Activated B cell treated with CpG ODN at 0.5 μM for 24 hours (primary cell): ENCODE measurements at regions not wholly inside any gene's neighbourhood (a gene's known extent, or its start where the extent isn't known, plus 50 kb on each side); places are given as distances from the start of the nearest gene placed in this dataset.
"Not testable (repeated sequence)": the region's sequence is repeated elsewhere in the genome, so short reads cannot be mapped to it uniquely, and the experiment has no call there.

ENCODE experiments used
- ATAC-seq: fragments of 200-7000 bp; cut with Tn5 transposase; one replicate; pipeline ENCODE4 v1.10.0; 2021; ENCODE audit warnings: low read depth, mild to moderate bottlenecking, moderate library complexity
- CTCF ChIA-PET: fragments of 350-600 bp; sonication (Branson Sonifier 250); formaldehyde crosslinking; loops from one replicate; lab custom pipeline; 2021; ENCODE audit warnings: antibody characterized with exemption; lab: Charles Lee
- POLR2A ChIA-PET: fragments of 350-600 bp; sonication (Branson Sonifier 250); formaldehyde crosslinking; loops from one replicate; lab custom pipeline; 2021; ENCODE audit warnings: antibody characterized with exemption; lab: Charles Lee
- DNase-seq: peaks from one replicate; pipeline ENCODE4 v3.0.0; 2022
- H3K27ac Mint-ChIP-seq: one replicate; pipeline ENCODE4 v1.8.0; 2020; ENCODE audit warnings: mixed read lengths
- H3K27me3 Mint-ChIP-seq: one replicate; pipeline ENCODE4 v1.8.0; 2021; ENCODE audit warnings: mixed read lengths
- H3K36me3 Mint-ChIP-seq: one replicate; pipeline ENCODE4 v1.8.0; 2021; ENCODE audit warnings: low read depth, mixed read lengths
- H3K4me1 Mint-ChIP-seq: one replicate; pipeline ENCODE4 v1.8.0; 2021; ENCODE audit warnings: mixed read lengths
- H3K4me3 Mint-ChIP-seq: one replicate; pipeline ENCODE4 v1.8.0; 2020; ENCODE audit warnings: mild to moderate bottlenecking, mixed read lengths
- H3K9me3 Mint-ChIP-seq: one replicate; pipeline ENCODE4 v1.8.0; 2020; ENCODE audit warnings: mixed read lengths
- intact Hi-C: fragments of 100-400 bp; cut with micrococcal nuclease; formaldehyde crosslinking; loops from one replicate; pipeline ENCODE4 v1.15.1; 2024
- TF ChIP-seq, protein P1 (sequence below): fragments of 200-600 bp; IDR thresholded peaks from one replicate; pipeline ENCODE4 v1.8.0; 2022; ENCODE audit warnings: antibody characterized with exemption, mild to moderate bottlenecking

DNA sequence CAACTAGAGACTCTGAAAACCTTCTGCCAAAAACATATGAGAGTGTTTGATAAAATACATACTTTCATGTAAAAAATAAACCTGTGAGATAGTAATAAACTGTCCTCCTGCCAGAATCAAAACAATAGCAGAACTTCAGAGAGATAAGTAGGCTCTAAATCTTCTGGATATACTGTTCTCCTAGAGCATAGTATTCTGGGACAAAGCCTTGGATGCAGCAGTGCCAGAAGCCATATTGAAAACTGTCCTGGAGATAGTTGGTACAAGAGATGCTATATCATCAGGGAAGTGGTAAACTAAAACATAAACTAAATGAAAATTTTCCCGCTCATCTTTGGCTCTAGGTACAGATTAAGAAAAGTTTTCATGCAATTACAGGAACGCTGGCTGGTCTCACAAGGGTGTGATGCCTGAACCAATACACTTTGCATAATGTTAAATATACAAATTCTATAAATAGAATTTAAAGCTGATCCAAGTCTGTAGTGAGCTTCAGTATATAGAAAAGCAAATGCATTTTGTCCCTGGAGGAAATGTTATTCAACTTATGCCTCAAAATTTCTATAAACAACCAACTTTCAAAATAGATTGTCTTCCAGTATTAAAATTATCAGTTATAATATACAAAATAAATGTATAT lies 355.6 kb downstream of the ADAMTS20 start:
- Mint-ChIP-seq H3K27ac (no peak overlapping the region), H3K36me3 (no peaks in the 10 kb centered on the region), H3K4me1 (peaks cover 2% of the 10 kb centered on the region), H3K9me3 (no peaks in the 10 kb centered on the region), H3K27me3 (peaks cover 8% of the 10 kb centered on the region), H3K4me3 (no peak overlapping the region)
- POLR2A ChIA-PET = no interaction called here
- ATAC-seq (no peak), DNase-seq (no peak)
- CTCF ChIA-PET = no interaction called here
- TF ChIP-seq, protein P1, sequence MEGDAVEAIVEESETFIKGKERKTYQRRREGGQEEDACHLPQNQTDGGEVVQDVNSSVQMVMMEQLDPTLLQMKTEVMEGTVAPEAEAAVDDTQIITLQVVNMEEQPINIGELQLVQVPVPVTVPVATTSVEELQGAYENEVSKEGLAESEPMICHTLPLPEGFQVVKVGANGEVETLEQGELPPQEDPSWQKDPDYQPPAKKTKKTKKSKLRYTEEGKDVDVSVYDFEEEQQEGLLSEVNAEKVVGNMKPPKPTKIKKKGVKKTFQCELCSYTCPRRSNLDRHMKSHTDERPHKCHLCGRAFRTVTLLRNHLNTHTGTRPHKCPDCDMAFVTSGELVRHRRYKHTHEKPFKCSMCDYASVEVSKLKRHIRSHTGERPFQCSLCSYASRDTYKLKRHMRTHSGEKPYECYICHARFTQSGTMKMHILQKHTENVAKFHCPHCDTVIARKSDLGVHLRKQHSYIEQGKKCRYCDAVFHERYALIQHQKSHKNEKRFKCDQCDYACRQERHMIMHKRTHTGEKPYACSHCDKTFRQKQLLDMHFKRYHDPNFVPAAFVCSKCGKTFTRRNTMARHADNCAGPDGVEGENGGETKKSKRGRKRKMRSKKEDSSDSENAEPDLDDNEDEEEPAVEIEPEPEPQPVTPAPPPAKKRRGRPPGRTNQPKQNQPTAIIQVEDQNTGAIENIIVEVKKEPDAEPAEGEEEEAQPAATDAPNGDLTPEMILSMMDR = no peak
- intact Hi-C loops = no loop called here

DNA sequence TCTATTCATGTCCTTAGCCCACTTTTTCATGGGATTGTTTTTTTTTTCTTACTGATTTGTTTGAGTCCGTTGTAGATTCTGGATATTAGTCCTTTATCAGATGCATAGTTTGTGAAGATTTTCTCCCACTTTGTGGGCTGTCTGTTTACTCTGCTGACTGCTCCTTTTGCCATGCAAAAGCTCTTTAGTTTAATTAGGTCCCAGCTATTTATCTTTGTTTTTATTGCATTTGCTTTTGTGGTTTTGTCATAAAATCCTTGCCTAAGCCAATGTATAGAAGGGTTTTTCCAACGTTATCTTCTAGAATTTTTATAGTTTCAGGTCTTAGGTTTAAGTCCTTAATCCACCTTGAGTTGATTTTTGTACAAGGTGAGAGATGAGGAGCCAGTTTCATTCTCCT lies 358.9 kb downstream of the ADAMTS20 start:
- DNase-seq, CTCF ChIA-PET, H3K27me3 Mint-ChIP-seq, H3K9me3 Mint-ChIP-seq, H3K4me3 Mint-ChIP-seq, H3K36me3 Mint-ChIP-seq, H3K27ac Mint-ChIP-seq, H3K4me1 Mint-ChIP-seq, intact Hi-C loops, ATAC-seq, POLR2A ChIA-PET: not testable (repeated sequence)

DNA sequence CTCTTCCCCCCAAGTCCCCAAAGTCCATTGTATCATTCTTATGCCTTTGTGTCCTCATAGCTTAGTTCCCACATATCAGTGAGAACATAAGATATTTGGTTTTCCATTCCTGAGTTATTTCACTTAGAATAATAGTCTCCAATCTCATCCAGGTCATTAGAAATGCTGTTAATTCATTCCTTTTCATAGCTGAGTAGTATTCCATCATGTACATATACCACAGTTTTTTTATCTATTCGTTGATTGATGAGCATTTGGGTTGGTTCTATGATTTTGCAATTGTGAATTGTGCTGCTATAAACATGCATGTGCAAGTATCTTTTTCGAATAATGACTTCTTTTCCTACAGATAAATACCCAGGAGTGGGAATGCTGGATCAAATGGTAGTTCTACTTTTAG lies 359.6 kb downstream of the ADAMTS20 start:
- intact Hi-C loops, H3K9me3 Mint-ChIP-seq, H3K4me3 Mint-ChIP-seq, ATAC-seq, H3K27me3 Mint-ChIP-seq, DNase-seq, POLR2A ChIA-PET, CTCF ChIA-PET, H3K4me1 Mint-ChIP-seq, H3K27ac Mint-ChIP-seq, H3K36me3 Mint-ChIP-seq: not testable (repeated sequence)

DNA sequence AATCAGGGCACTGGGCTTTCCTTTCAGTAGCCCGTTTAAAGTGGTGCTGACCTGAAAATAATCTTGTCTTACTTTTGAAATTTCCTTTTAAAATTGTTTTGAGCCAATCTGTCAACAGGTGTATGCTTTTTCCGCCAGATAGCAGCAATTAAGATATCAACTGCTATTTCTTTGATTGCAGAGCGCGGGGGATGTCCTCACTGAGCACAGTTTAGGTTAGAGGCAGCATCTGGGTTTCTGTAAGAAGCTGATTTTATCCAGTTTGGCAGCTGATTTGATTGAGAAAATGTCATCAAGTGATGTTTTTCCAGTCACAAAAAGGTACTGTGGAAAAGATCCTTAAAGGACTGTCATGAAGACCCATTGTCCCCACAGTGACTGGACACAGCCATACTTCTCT lies 371.8 kb downstream of the ADAMTS20 start:
- POLR2A ChIA-PET = no interaction called here
- TF ChIP-seq, protein P1 = no peak

DNA sequence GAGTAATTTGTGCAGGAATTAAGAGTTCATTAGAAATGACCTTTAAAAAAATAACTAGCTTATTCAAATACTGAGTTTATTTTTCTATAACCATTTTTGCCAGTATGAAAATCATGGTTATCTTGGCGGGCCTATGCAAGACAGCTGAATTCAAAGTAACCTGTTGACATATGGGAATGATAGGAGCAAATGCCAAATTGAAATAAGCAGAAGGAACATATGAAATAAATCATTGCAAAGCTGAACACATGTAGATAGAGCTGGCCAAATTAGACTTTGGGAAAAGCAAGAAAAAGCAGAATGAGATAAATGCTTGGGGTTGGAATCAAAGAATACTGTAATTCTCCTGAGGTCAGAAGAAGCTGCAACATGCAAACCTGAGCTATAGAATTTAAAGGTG lies 372.5 kb downstream of the ADAMTS20 start:
- ChIA-PET CTCF (no interaction called here), POLR2A (no interaction called here)
- H3K27me3 Mint-ChIP-seq = no peaks in the 10 kb centered on the region
- no peaks in the 10 kb centered on the region for H3K36me3 Mint-ChIP-seq
- no peaks in the 10 kb centered on the region for H3K4me1 Mint-ChIP-seq
- H3K9me3 Mint-ChIP-seq = peaks cover 12% of the 10 kb centered on the region
- no peak overlapping the region for H3K4me3 Mint-ChIP-seq
- TF ChIP-seq, protein P1 = no peak
- intact Hi-C loops = no loop called here
- no peak for DNase-seq
- no peak for ATAC-seq
- H3K27ac Mint-ChIP-seq = no peak overlapping the region

More for the DNA sequence above, 371.8 kb downstream of the ADAMTS20 start:
- Mint-ChIP-seq H3K4me3 (no peak overlapping the region), H3K36me3 (no peaks in the 10 kb centered on the region), H3K4me1 (no peaks in the 10 kb centered on the region), H3K27me3 (no peaks in the 10 kb centered on the region), H3K9me3 (peaks cover 12% of the 10 kb centered on the region), H3K27ac (no peak overlapping the region)
- CTCF ChIA-PET = no interaction called here
- no peak for ATAC-seq
- intact Hi-C loops = no loop called here
- DNase-seq = no peak

DNA sequence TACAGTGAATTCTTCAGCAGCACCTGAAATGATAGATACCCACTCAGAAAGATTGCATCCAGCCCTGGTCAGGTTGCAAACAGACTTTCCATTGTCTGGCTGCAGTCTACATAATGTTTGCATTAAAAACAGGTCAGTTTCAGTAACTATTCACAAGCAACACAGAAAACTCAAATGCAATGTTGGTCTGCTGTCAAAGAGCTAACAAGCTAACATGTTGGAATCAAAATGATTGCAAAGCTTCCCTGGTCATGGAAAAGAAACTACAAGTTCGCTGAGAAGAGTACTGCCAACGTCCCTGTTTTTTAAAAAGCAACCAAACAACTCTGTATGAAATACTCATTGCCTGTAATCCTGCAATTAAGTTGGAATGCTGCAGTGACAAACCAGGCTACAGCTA lies 374.7 kb downstream of the ADAMTS20 start:
- ChIA-PET POLR2A (no interaction called here), CTCF (no interaction called here)
- no peak overlapping the region for H3K27ac Mint-ChIP-seq
- H3K36me3 Mint-ChIP-seq = no peaks in the 10 kb centered on the region
- DNase-seq (no peak), ATAC-seq (no peak)
- no peaks in the 10 kb centered on the region for H3K4me1 Mint-ChIP-seq
- no peak overlapping the region for H3K4me3 Mint-ChIP-seq
- peaks cover 6% of the 10 kb centered on the region for H3K9me3 Mint-ChIP-seq
- TF ChIP-seq, protein P1 = no peak
- no peaks in the 10 kb centered on the region for H3K27me3 Mint-ChIP-seq
- intact Hi-C loops = no loop called here
